ENCODE measurements at regions not wholly inside any gene's neighbourhood (a gene's known extent, or its start where the extent isn't known, plus 50 kb on each side); places are given as distances from the start of the nearest gene placed in this dataset.
"Not testable (repeated sequence)": the region's sequence is repeated elsewhere in the genome, so short reads cannot be mapped to it uniquely, and the experiment has no call there.

GRCh38 chr1:238950017-238950416 is 436.4 kb upstream of the CHRM3 start:
- DNase-seq (ENCODE audit: extremely low read depth in 1 of 2, low read depth in 1 of 2): no peak

- DNase-seq (ENCODE audit: extremely low read depth in 1 of 2, low read depth in 1 of 2): no peak
These were observed 442.3 kb upstream of the CHRM3 start for GRCh38 chr1:238944028-238944427.

- no peak for DNase-seq (ENCODE audit: extremely low read depth in 1 of 2, low read depth in 1 of 2)
These were observed 458.5 kb upstream of the CHRM3 start for GRCh38 chr1:238927899-238928298.

- DNase-seq (ENCODE audit: extremely low read depth in 1 of 2, low read depth in 1 of 2): no peak
These were observed 469.5 kb upstream of the CHRM3 start for GRCh38 chr1:238916828-238917227.

GRCh38 chr1:238914346-238914745 is 472.0 kb upstream of the CHRM3 start:
- no peak for DNase-seq (ENCODE audit: extremely low read depth in 1 of 2, low read depth in 1 of 2)

- no peak for DNase-seq (ENCODE audit: extremely low read depth in 1 of 2, low read depth in 1 of 2)
These were observed 473.2 kb upstream of the CHRM3 start for GRCh38 chr1:238913210-238913609.

GRCh38 chr1:238912148-238912547 is 474.2 kb upstream of the CHRM3 start:
- no peak for DNase-seq (ENCODE audit: extremely low read depth in 1 of 2, low read depth in 1 of 2)

GRCh38 chr1:238902752-238903151 is 483.6 kb upstream of the CHRM3 start:
- DNase-seq (ENCODE audit: extremely low read depth in 1 of 2, low read depth in 1 of 2): not testable (repeated sequence)

- no peak for DNase-seq (ENCODE audit: extremely low read depth in 1 of 2, low read depth in 1 of 2)
These were observed 486.0 kb upstream of the CHRM3 start for GRCh38 chr1:238900334-238900865.

- no peak for DNase-seq (ENCODE audit: extremely low read depth in 1 of 2, low read depth in 1 of 2)
These were observed 487.5 kb upstream of the CHRM3 start for GRCh38 chr1:238898856-238899255.

GRCh38 chr1:238895911-238896310 is 490.5 kb upstream of the CHRM3 start:
- no peak for DNase-seq (ENCODE audit: extremely low read depth in 1 of 2, low read depth in 1 of 2)

GRCh38 chr1:238892612-238893011 is 493.8 kb upstream of the CHRM3 start:
- no peak for DNase-seq (ENCODE audit: extremely low read depth in 1 of 2, low read depth in 1 of 2)

GRCh38 chr1:238861342-238862066 is 524.9 kb upstream of the CHRM3 start:
- DNase-seq (ENCODE audit: extremely low read depth in 1 of 2, low read depth in 1 of 2): no peak

- no peak for DNase-seq (ENCODE audit: extremely low read depth in 1 of 2, low read depth in 1 of 2)
These were observed 552.4 kb upstream of the CHRM3 start for GRCh38 chr1:238833919-238834318.

GRCh38 chr1:238832106-238832505 is 554.3 kb upstream of the CHRM3 start:
- DNase-seq (ENCODE audit: extremely low read depth in 1 of 2, low read depth in 1 of 2): no peak

- DNase-seq (ENCODE audit: extremely low read depth in 1 of 2, low read depth in 1 of 2): no peak
These were observed 556.2 kb upstream of the CHRM3 start for GRCh38 chr1:238830036-238830611.

GRCh38 chr1:238826891-238827290 is 559.5 kb upstream of the CHRM3 start:
- DNase-seq (ENCODE audit: extremely low read depth in 1 of 2, low read depth in 1 of 2): no peak

- no peak for DNase-seq (ENCODE audit: extremely low read depth in 1 of 2, low read depth in 1 of 2)
These were observed 563.0 kb upstream of the CHRM3 start for GRCh38 chr1:238823416-238823815.

GRCh38 chr1:238811211-238811879 is 575.0 kb upstream of the CHRM3 start:
- no peak for DNase-seq (ENCODE audit: extremely low read depth in 1 of 2, low read depth in 1 of 2)

GRCh38 chr1:238790882-238791281 is 595.5 kb upstream of the CHRM3 start:
- DNase-seq (ENCODE audit: extremely low read depth in 1 of 2, low read depth in 1 of 2): no peak

GRCh38 chr1:238789916-238790667 is 596.3 kb upstream of the CHRM3 start:
- DNase-seq (ENCODE audit: extremely low read depth in 1 of 2, low read depth in 1 of 2): no peak

Data from activated CD8-positive, alpha-beta memory T cell treated with anti-CD3 and anti-CD28 coated beads for 1 hour (primary cell).